SK-N-MC (cell line): ENCODE measurements at regions not wholly inside any gene's neighbourhood (a gene's known extent, or its start where the extent isn't known, plus 50 kb on each side); places are given as distances from the start of the nearest gene placed in this dataset.

Experiments
- DNase-seq: peaks from one replicate; pipeline ENCODE4 v3.0.0-alpha.2; 2011; ENCODE audit warnings: low read depth, low spot score
- H3K27ac ChIP-seq: fragments of 200-600 bp; sonication (generic); 2 replicates; pipeline ENCODE4 v1.5.1; 2016; ENCODE audit warnings: mixed run types
- H3K36me3 ChIP-seq: fragments of 200-600 bp; sonication (generic); 2 replicates; pipeline ENCODE4 v1.6.1; 2017; ENCODE audit warnings: antibody characterized with exemption, low read length, mixed read lengths; ENCODE audit not compliant: insufficient read depth
- H3K4me3 ChIP-seq: fragments of 200-600 bp; sonication (generic); 2 replicates; pipeline ENCODE4 v1.5.1; 2016
- H3K9ac ChIP-seq: fragments of 200-600 bp; sonication (generic); 2 replicates; pipeline ENCODE4 v1.8.0; 2017; ENCODE audit warnings: mixed run types, mixed read lengths; ENCODE audit not compliant: insufficient read length
- H3K9me3 ChIP-seq: fragments of 200-600 bp; sonication (generic); 2 replicates; pipeline ENCODE4 v1.6.1; 2017; ENCODE audit warnings: low read depth, mild to moderate bottlenecking, antibody characterized with exemption, low read length, moderate library complexity, mixed read lengths
- EZH2 ChIP-seq: fragments of 200-600 bp; sonication (generic); IDR thresholded peaks from one replicate; pipeline ENCODE4 v1.6.1; 2017; ENCODE audit warnings: antibody characterized with exemption
- FOXP2 ChIP-seq: optimal IDR thresholded peaks from 2 replicates; pipeline ENCODE3; 2011; ENCODE audit warnings: mild to moderate bottlenecking, moderate library complexity; ENCODE audit not compliant: insufficient read depth; ENCODE audit errors: extremely low read length, control extremely low read depth
- POLR2AphosphoS5 ChIP-seq: IDR thresholded peaks from 2 replicates; pipeline ENCODE4 v1.6.1; 2012; ENCODE audit warnings: mild to moderate bottlenecking, low read depth, low read length, borderline replicate concordance

DNA sequence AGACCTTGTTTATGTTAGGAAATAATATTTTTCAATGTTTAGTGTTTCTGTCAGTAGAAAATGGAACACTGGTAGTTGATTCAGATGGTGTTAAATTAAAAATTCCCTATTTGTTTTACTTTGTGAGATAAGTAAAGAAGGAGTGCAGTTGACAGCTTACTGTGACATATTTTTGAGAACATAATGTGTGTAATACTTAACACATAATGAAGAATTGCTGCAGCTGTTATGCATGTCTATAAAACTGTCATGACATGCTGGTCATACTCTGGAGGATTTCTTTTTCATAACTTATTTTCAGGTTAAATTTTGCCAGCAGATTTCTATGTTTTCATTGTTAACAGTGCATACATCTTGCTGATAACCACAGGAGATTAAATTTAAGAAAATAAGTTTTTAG is 296.1 kb downstream of the CTH start:
- peak overlapping the region; percentile 4 for H3K9ac ChIP-seq
- H3K9me3 ChIP-seq, result peaks cover 3% of the 10 kb centered on the region; the same call in 1 of the 2 replicates
- no peak for DNase-seq
- H3K27ac ChIP-seq, result peak overlapping the region; percentile 87
- peak overlapping the region; percentile 27 for H3K4me3 ChIP-seq
- H3K36me3 ChIP-seq, result no peaks in the 10 kb centered on the region
- TF ChIP-seq EZH2 (no peak), FOXP2 (no peak), POLR2AphosphoS5 (no peak)

DNA sequence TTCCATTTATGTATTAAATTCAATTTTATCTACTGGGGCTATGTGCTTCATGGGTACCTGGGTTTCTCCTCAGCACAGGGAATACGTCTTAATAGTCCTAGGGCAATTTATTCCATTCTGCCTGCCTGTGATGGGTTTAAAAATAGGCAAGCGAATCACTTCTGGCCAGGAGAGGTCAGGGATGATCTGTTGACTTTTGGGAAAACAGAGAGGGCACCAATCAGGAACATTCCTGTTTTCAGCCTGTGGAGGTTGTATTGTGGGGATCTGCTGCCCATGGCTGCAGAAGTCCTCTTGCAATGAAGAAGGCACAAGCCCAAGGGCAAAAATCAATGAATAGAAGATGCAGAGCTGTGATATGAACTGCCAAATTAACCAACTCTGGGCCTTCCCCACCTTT is 303.1 kb downstream of the CTH start:
- Histone ChIP-seq H3K4me3 (no peak overlapping the region), H3K27ac (peak overlapping the region; percentile 10; the same call in 1 of the 2 replicates), H3K36me3 (peaks cover 5% of the 10 kb centered on the region; the same call in 1 of the 2 replicates), H3K9ac (no peak overlapping the region), H3K9me3 (peaks cover 3% of the 10 kb centered on the region; the same call in 1 of the 2 replicates)
- no peak for DNase-seq
- no peak for TF ChIP-seq FOXP2
- no peak for TF ChIP-seq POLR2AphosphoS5
- TF ChIP-seq EZH2, result no peak

DNA sequence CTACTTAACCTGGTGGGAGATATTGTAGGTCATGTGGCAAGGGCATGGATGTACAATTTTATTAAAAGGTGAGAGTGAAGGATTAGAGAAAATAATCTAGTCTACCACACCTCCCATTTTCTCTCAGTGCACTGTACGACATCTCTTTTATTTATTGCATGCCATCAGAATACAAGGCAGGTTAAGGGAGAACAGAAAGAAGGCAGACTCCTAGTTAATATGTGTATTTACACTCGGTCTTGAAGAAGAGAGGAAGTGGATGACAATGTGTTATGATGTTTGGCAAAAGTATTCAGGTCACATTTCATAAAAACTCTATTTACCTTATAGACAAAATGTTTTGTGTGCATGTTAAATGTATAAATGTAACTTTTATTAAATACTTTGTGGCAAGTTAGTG is 306.1 kb downstream of the CTH start:
- H3K27ac ChIP-seq, result peak overlapping the region; percentile 100
- no peak for TF ChIP-seq FOXP2
- TF ChIP-seq EZH2, result no peak
- TF ChIP-seq POLR2AphosphoS5, result no peak

DNA sequence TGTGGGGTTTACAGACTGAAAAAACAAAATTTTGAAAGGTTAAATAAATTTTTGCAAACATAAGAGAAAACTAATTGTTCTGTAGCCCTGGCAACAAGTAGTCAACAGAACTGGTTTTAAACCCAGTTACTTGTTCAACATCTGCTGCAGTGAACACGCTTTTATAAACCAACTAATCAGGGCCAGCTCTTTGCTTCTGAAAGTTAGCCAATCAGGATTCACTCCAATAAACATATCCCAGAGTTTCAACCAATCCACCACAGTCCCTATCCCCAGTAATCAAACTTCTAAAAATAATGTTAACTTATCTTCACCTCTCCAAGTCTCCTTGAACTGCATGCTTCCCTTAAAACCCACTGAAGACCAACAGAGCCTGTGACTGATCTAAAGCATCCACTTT is 306.6 kb downstream of the CTH start:
- DNase-seq, result no peak
- Histone ChIP-seq H3K9ac (peak overlapping the region; percentile 88), H3K36me3 (peaks cover 5% of the 10 kb centered on the region; the same call in 1 of the 2 replicates), H3K9me3 (peaks cover 2% of the 10 kb centered on the region; the same call in 1 of the 2 replicates), H3K4me3 (no peak overlapping the region), H3K27ac (peak overlapping the region; percentile 100)
- no peak for TF ChIP-seq EZH2
- TF ChIP-seq FOXP2, result no peak
- no peak for TF ChIP-seq POLR2AphosphoS5

More for the DNA sequence above, 306.1 kb downstream of the CTH start:
- H3K9me3 ChIP-seq, result no peaks in the 10 kb centered on the region; the same call in 1 of the 2 replicates
- no peak for DNase-seq
- H3K4me3 ChIP-seq, result no peak overlapping the region
- H3K9ac ChIP-seq, result no peak overlapping the region
- peaks cover 5% of the 10 kb centered on the region; the same call in 1 of the 2 replicates for H3K36me3 ChIP-seq

DNA sequence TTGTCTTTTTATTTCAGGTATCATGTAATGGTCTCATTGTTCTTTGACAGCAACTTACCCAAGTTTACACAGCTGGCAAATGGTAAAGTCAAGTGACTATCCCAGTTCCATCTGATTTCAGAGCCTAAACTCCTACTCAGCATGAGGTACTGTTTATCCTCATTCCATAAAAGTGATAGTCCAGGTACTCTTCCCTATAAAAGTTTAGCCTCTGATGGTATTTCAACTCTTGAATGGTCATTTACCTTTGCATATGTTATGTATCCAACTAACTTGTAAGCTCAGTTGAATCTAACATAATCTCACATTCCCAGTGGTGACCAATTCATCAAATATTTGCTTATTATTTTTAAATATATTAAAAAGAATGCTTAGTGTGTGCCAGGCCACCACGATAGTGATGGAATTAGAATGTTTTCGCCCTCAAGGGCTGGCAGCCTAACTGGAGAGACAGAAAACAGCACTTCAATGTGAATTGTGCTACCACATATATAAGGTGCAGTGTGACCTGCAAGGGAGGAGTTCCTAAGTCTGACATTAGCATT is 307.1 kb downstream of the CTH start:
- peak overlapping the region; percentile 100 for H3K27ac ChIP-seq
- H3K4me3 ChIP-seq, result peak overlapping the region; percentile 75
- no peak for DNase-seq
- TF ChIP-seq FOXP2 (no peak), EZH2 (no peak), POLR2AphosphoS5 (no peak)
- H3K36me3 ChIP-seq, result peaks cover 5% of the 10 kb centered on the region; the same call in 1 of the 2 replicates
- H3K9ac ChIP-seq, result peak overlapping the region; percentile 88
- peaks cover 7% of the 10 kb centered on the region; the same call in 1 of the 2 replicates for H3K9me3 ChIP-seq

DNA sequence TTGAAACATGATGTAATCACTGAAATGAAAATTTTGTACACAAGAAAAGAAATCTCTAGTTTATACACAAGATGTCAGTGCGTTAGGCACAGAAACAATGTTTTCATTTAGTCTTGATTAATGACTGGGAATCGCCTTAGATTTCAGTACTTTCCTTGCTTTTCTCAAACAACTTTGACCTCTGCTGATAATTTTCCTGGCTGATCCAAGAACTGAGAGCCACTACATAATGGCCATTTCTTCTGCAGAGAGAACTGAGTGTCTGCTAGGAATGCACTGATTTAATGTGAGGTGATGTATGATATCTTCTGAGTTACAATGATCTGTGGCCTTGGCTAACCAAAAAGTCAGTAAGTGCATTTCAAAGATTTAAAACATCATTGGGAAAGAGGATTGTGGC is 308.1 kb downstream of the CTH start:
- H3K9ac ChIP-seq, result peak overlapping the region; percentile 88
- H3K9me3 ChIP-seq, result peaks cover 11% of the 10 kb centered on the region; the same call in 1 of the 2 replicates
- H3K27ac ChIP-seq, result peak overlapping the region; percentile 100
- H3K36me3 ChIP-seq, result peaks cover 8% of the 10 kb centered on the region
- peak overlapping the region; percentile 75 for H3K4me3 ChIP-seq
- no peak for TF ChIP-seq EZH2
- TF ChIP-seq POLR2AphosphoS5, result no peak
- TF ChIP-seq FOXP2, result no peak
- peak; percentile 60 for DNase-seq

DNA sequence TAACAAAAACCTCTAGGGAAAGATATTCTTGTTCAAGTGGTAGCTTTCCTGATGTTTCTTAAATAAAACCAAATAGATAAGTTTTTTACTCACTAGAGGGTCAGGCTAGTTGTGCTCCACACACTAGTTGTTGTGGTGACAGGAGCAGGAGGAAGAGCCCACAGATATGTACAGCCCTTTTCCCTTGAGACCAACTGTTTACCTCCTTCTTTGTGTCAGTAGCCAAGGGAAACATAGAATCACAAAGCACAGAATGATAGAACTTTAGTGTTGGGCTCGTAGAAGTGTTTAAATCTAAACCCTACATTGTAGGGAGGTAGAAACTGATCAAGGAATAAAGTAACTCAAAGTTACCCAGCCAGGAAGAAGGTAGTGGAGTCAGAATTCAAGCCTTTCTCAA is 309.0 kb downstream of the CTH start:
- Histone ChIP-seq H3K4me3 (peak overlapping the region; percentile 75), H3K9me3 (peaks cover 11% of the 10 kb centered on the region; the same call in 1 of the 2 replicates), H3K9ac (peak overlapping the region; percentile 88), H3K36me3 (peaks cover 11% of the 10 kb centered on the region), H3K27ac (peak overlapping the region; percentile 100)
- peak; percentile 98 for TF ChIP-seq FOXP2
- no peak for TF ChIP-seq EZH2
- peak; percentile 97 for DNase-seq

DNA sequence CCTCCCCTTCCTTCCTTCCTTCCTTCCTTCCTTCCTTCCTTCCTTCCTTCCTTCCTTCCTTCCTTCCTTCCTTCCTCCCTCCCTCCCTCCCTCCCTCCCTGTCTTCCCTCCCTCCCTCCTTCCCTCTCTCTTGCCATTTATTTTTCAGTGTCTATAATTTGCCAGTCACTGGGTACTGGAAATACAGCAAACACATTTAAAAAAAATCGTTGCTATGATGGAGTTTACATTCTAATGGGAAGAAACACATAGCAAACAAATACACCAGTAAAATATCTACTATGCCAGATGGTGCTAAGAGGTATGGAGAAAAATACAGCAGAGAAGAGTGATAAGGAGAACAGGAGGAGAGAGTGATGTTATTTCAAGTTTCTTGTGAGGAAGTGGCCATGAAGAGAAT is 309.5 kb downstream of the CTH start:
- H3K27ac ChIP-seq, result peak overlapping the region; percentile 100
- peak; percentile 94 for DNase-seq
- peak overlapping the region; percentile 68 for H3K4me3 ChIP-seq
- TF ChIP-seq POLR2AphosphoS5 (peak; percentile 21; the same call in 1 of the 2 replicates), EZH2 (no peak)
- peak overlapping the region; percentile 81 for H3K9ac ChIP-seq
- peaks cover 11% of the 10 kb centered on the region for H3K36me3 ChIP-seq
- H3K9me3 ChIP-seq, result peaks cover 11% of the 10 kb centered on the region; the same call in 1 of the 2 replicates
